GDM1 (cell line): ENCODE measurements at regions not wholly inside any gene's neighbourhood (a gene's known extent, or its start where the extent isn't known, plus 50 kb on each side); places are given as distances from the start of the nearest gene placed in this dataset.

Source experiments
- DNase-seq: peaks from one replicate; lab custom pipeline; 2025; lab: John Stamatoyannopoulos, UW

DNA sequence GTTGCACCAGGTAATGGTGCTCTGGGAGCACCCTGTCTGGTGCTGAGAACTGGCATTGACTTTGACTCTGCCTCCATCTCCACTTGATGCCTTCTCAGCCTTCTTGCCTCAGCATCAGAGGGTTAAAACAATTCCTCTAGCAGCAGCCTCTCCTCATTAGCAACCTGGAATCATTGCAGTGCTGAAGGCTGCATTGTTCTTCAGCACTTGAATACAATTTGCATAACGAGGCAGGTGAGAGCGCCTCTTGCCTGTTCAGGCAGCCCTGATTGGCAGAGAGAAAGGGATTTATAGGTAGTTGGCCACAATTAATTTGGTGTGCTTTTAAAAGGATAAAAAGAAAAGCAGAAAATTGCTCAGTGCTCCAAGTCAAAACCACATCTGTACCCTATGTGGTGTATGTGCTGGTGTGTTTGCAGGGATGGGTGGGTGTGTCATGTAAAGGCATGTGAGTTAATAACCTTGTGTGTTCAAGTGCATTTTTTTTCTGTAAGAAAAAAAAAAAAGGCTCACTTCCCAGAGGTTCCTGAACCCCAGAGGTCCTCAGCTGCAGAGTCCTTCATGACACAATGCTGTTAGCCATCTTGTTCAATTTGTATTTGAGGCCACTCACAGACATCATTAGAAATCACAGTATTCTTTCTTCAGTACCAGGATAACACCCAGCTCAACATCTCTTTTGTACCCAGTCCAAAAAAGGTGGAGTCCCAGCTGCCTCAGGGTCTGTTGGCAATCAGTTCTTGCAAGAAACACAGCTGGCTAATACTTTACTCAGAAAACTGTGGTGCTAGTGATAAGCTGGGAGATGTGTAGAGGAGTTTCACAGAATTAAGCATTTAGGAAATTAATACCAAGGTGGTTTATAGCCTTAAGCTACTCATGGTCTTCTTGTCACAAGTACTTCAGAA is 385.6 kb downstream of the GRIN2B start:
- no peak for DNase-seq

DNA sequence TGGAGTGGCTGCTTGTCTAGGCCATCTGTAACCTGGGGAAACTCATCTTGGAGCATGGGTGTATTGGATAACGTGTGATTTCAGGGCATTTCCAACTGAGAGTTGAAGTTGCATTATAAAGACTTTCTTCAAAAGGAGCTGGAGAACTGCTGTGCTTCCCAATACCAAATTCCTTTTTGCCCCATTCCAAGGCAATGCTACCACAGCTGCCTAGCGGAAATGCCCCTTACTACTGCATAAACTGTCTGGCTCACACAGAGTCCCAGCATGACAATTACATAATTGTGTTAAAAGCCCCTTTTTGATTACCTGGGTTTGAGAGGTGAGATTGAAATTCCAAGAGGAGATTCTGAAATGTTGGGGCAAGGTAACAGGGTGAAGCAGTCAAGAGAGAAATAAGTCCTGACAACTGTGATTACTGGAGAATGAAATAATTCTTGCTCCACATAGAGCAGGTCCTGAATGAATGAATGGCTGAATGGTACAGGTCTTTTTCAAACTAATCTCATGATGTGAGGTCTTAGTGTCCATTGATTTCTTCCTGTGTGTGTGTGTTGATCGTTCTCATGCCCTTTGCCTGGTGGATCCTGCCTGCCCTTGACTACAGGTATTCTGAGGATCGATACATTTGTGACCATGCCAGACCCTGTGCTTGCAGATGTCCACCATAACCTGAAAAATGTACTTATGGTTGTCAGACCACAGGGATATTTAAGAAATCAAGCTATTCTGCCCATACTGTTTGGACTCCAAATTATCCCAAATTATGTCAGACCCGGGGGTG is 386.5 kb downstream of the GRIN2B start:
- DNase-seq: no peak

DNA sequence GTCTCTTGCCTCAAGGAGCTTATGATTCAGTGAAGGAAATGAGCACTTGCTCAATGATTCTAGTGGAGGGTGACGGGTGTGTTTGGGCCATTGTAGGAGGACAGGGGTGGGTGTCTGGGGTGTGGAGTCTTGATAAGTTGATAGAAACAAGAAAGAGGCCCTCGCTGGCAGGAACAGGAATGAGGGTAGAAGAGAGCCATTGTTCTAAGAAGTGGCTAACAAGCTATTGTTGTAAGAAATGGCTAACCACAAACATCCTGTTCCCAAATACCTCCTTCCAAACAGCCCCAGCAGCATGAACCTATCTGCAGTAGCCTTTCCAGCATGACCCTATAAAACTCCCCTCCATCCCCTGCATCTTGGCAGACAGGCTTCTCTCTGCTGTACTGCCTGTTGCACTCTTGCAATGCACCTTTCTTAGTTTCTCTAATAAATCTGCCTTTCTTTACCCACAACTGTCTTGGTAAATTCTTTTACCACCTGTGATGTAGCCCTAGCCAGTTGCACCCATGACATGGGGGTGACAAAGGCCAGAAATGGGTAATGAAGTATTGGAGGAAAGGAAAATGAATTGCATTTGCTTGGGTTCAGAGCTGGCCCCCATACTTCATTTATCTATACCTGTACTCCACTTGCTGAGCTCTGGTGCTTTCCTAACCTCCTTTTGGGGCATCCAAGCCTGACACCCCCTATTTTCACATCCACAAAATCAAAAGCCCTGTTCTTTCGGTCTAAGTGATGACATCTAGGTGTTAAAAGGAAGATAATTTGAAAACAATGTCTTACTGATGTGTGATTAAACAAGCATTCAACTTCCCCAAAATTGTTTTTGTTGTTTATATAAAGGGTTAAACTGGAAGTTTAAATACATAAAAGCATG is 389.1 kb downstream of the GRIN2B start:
- no peak for DNase-seq

DNA sequence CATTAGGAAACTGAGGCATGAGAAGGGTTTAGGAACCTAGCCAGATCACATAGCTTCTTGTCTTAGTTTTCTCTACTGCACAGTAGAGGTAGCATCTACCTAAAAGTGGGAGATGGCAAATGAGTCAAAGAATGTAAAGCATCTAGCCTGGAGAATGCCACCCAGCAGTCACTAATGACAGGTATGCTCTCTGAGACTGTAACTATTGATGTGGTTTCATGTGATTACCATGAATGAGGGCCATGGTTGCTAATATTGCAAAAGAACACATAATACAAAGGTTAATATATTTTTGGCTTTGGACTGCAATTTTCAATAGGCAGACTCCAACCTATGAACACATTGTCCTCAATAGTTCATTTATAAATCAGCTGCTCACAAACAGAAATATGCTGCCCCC is 389.9 kb downstream of the GRIN2B start:
- no peak for DNase-seq

DNA sequence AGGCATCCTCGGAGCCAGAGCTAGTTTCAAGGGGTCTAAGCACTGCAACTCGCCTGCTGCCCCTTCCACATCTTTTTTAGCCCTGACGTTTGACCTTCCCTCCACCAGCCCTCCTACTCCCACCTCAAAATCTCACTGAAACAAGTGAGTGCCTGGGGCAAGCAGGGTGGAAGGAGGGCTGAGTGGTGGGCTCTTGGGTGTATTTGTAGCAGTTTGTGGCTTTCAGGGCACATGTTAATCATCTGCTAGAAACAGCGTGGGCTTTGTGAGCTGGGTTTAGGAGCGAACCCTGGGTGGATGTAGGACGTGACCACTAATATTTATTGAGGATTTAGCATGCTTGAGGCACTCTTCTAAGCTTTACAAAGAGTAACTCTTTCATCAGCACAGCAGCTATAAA is 390.3 kb downstream of the GRIN2B start:
- no peak for DNase-seq

DNA sequence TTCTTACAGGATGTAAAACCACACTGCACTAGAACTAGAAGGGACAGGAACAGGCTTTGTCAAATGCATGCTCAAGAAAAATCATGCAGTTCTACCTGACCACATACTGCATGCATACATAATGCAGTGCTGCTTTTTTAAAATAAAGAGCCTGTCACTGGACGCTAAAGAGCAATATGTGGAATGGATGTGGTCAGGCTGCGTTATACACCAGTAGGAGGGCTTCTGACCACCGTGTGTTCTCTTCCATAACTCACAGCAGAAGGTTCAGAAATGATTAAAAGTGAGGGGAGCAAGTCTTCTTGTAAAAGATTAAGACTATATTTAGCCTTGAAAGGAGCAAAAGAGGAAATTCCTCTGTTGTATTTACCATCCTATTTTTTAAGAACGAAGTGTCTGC is 392.0 kb downstream of the EMP1 start:
- DNase-seq: no peak

DNA sequence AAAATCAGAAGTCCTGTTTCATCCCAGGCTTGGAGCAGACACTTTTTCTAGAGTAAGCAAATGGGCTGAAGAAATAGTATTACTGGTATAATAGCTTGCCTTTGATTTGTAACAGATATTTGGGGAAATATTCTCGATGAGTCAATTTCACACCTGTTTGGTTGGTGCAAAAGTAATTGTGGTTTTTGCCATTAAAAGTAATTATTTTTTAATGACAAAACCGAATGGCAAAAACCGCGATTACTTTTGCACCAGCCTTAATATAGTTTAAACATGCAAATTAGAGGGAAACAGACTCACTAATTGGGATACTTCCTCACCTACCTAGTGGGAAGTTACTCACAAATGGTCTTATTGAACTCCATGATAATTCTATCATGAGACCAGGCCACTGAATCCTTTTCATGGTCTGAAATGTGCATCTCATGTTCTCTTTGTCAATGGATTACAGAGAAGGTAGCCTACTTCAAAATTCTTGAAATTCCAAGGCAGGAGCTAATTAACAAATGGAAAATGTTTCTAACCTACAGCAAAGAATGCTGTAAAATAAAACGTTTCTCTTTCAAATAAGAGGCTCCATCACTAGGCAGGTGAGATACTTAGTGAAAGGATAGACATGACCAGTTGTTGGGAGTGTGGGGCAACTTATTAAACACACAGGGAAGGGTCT is 391.3 kb downstream of the EMP1 start:
- DNase-seq: no peak

DNA sequence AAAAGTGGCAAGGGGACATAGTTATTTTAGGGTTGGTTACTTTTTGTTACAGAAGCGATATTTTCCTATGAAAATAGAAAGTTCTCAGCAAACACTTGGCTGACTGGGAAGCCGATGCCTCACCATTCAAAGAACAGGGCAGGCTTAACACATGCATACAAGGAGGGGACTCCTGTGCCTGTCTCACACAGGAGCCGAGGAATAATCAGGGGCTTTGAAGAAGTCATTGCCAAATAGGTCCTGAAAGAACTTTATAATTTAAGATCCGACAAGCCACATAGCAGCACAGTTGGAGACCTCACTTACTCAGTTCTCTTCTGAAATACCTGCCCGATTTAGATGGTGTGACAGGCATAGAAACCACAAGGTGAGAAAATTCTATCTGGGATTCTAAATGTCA is 389.8 kb downstream of the EMP1 start:
- DNase-seq: no peak

DNA sequence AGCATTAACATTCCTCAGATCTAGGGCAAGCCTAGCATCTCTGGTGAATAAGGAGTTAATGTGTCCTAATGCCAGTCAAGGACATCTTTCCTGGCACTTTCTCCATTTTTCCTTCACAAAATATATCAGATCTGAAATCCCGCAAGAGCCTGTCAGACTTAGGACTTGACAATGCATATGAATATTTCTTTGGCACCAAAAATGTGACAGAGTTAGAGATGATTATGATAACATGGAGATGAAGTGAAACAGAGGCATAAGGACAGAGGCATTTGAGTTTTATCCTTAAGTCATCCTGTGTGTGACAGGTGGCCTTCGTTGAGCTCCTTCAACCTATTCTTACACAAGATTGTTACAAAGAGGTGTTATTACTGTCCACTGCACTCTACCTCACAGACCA is 388.0 kb downstream of the EMP1 start:
- DNase-seq: no peak

DNA sequence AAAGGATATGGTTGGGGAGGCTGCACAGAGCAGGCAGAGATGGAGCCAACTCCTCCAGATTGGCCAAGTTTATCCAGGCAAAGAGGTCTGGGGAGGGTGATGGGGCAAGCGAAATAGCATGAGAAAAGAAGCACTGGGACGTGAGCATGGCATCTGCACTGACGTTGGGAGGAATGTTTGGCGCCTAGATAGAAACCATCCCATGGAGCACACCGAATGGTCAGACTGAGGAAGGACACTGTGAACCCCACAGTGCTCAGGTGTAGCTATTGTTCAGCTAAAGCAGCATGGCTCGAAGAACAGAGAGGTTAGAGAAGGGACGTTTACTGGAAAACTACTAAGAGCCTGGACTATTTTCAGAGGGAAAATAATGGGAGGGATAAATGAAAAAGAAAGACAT is 387.1 kb downstream of the EMP1 start:
- DNase-seq: no peak

DNA sequence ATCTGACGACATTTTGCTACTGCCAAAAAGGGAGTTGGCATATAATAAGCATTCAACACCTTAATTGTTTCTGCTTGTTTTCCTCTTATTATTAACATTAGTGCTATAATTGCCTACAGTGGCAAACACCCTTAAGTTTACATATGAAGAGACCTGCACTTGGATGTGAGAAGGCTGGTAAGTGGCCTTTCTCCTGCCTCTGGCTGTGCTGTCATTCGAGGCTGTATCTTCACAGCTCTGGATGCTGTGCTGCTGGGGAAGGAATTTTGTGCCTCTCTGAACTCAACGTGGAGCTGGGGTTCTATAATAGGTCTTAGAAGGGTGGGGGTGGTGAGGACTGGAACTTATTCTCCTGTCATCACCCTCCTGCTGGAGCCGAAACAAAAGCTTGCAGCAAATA is 385.9 kb downstream of the EMP1 start:
- DNase-seq: no peak

DNA sequence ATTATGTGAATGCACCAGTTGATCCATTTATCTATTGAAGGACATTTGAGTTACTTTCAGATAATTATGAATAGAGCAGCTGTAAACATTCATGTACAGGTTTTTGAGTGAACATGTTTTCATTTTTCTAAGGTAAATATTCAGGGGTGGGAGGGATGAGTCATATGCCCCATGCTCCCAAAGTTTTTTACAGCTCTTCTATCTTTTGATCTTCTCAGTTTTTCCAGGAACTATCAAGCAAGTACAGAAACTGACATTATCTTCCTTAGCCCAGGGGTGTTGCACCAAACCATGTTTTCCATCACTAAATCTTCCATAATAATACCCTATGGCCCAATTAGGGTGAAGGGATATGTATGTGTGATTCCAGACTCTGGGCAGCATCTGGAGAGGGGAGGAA is 384.5 kb downstream of the EMP1 start:
- no peak for DNase-seq

DNA sequence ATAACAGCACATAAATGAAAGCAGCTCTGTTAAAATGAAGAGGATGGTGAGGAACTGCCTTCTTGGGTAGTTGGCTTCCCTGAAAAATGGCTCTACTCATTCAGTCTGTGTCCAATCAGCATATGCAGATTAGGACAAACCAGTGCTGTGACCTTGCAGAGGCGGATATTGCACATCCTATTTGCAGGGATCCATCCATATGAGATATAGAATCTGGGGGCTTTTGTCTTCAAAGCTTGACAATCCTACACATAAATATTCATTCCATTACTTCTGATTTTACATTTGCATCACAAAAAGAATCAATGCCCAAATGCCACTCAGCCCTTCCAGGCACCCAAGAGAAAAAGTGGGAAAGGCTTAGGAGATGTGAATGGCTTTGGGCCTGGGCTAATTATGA is 383.7 kb downstream of the EMP1 start:
- no peak for DNase-seq

DNA sequence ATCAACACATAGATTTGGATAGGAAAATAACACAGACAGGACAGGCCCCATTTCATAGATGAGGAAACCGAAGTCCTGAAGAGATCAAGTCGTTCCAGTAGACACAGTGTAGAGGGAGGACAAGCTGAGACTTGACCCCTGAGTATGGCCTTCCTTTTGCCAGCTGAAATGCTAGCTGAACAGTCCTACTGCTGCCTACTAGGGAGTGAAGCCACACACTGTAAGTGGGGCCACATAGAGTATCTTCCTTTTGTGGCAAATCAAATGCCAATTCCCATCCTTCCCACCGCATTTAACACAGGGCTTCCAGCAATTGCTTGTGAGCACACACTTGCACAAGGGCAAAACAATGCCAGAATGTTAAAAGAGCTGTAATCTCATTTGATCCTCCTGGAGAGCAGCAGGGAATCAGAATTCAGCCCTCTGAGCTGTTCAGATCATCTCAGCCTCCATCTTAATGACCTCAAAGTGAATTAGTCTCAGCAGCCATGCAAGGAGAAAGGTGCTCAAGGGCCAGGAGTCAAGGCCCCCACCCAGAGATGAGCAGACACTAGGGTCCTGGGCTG is 380.5 kb downstream of the EMP1 start:
- no peak for DNase-seq

DNA sequence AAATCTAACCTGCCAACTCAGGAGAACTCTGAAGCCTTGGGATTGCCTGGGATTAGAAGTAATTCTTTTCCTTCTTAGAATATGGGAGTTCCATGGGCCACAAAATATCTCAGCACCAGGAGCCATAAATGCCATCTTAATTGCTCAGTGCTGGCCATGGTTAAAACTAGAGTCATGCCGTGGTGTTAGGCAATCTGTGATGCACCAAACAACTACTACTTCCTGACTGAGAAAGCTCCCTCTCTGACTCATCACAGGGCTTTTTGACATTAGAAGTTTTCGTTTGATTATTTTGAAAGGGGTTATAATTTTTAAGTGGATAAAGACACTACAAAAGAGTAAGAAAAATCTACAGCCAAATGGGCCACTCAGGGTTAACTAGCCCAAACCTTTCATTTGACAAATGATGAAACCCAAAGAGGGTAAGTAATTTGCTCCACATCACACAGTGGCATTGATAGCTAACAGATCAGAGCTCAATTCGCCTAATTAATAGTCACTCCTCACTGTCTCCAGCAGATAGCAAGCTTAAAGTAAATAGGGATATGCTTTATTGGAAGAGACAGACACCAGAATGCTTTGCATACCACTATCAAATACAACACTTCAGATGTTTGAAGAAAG is 377.3 kb downstream of the EMP1 start:
- no peak for DNase-seq

DNA sequence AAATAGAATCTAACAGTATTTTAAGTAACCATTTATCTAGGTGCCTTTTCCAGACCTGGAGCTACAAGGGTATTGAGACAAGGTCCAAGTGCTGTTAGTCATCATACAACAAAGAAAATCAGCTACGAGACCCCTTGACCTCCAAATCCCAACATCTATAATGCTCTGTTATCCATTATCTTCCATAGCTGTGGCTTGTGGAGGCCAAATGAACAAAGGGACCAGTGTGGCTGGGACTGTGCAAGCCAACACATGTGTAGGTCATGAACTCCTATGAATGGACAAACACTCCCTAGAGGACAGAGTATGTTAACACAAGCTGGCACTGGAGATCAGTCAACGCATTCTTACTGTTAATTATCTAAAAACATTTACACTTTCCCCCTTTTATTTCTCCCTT is 374.5 kb downstream of the EMP1 start:
- DNase-seq: no peak

DNA sequence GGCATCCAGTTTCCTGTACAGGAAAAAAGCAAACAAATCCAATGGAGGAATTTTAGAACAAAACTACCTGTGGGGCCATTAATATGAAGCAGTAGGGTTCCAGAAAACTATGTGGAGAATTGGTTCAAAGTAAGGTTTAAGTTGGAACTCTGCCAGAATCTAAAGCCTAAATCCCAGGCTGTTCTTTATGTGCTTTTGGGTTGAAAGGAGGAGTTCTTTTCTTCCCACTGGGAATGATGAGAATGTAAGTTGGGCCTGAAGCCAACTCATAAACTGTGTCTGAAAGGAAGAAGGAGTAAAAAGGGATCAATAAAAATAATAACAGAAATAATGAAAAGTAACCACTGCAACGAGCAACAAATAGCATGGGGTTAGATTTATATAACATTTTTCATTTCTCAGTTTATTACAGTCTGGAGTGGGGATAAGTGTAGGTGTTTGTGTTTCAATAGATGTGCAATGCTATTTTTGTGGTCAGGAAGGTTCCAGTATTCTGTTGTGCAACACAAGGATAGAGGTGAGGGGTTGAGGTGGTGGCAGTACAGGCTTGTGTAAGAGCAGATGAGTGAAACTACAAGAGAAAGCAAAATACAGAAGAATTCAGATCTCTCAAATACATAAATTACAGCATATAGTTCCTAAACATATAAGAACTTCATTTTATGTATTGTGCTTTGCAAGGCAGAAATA is 373.6 kb downstream of the EMP1 start:
- no peak for DNase-seq

DNA sequence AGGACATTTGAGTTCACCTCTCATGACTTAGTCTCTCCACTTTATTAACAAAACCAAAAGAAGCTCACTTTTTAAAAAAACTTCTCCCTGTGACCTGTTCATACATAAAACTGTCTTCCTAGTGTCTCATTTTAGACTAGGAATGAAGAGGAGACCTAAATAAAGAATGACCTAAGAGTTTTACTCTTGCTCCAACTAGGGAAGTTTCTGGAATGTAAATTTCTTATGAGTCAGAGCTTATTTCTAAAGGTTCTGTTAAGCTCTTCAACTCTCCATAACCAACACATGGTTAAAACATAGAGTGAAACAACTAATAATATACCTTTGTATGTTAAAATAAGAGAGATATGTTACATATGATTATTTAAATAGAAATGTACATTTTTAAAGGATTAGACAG is 369.8 kb downstream of the EMP1 start:
- no peak for DNase-seq

DNA sequence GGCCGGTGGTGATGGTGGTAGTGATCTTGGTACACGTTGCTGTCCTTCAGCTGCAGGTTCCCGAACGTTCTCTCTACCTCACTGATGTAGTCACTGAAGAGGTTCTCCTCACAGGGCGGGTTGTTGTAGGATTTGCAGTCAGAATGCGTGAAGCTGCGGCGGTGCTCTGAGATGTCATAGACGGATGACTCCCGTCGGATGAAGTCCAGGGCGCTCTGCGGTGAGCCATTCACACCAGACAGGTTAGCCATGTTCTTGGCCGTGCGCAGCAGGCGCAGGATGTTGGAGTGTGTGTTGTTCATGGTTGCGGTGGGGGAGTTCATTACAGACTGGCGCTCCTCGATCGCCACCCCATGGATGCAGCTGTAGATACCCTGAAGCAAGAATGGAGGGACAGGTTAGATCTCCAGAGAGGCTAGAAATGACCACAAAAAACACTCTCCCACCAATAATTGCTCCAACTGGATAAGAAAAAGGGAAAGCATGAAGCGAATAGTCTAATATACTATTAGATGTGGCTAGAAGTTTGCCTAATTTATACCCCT is 367.8 kb downstream of the EMP1 start:
- no peak for DNase-seq

DNA sequence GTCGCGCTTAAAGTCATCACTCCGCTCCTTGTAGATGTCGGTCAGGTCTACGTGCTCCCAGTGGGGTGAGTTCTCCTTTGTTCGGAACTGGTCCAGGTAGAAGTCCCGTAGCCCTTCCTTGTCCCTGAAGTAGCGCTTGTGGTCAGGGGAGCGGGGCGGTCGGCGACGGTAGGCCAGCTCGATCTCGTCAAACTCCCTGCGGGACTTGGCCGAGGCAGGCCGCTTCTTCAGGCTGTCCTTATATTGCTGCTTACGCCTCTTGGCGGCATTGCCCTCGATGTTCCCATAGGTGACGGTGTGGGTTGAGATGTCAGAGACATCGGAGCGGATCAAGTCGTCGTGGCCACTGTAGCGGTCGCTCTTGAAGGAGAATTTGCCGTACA is 367.2 kb downstream of the EMP1 start:
- no peak for DNase-seq
